Osteoblast (primary cell): ENCODE measurements at regions not wholly inside any gene's neighbourhood (a gene's known extent, or its start where the extent isn't known, plus 50 kb on each side); places are given as distances from the start of the nearest gene placed in this dataset.

Experiments used
- DNase-seq: peaks from one replicate; pipeline ENCODE4 v3.0.0; 2011; ENCODE audit warnings: low spot score, mixed read lengths; ENCODE audit not compliant: insufficient read length; ENCODE audit errors: missing footprints
- H2AFZ ChIP-seq: 2 replicates; pipeline ENCODE4 v1.6.0; 2011; ENCODE audit warnings: mild to moderate bottlenecking, low read length
- H3K27ac ChIP-seq: 2 replicates; pipeline ENCODE4 v1.5.1; 2011; ENCODE audit warnings: mild to moderate bottlenecking, low read depth, low read length, moderate library complexity
- H3K27me3 ChIP-seq: 2 replicates; pipeline ENCODE4 v1.6.0; 2012; ENCODE audit warnings: mild to moderate bottlenecking, control low read depth, inconsistent platforms, low read length, moderate library complexity; ENCODE audit not compliant: insufficient read depth
- H3K36me3 ChIP-seq: 2 replicates; pipeline ENCODE4 v1.5.1; 2011; ENCODE audit warnings: mild to moderate bottlenecking, low read length, control low read depth, moderate library complexity; ENCODE audit not compliant: insufficient read depth
- H3K4me1 ChIP-seq: 2 replicates; pipeline ENCODE4 v1.5.1; 2011; ENCODE audit warnings: mild to moderate bottlenecking, low read length, control low read depth, moderate library complexity; ENCODE audit not compliant: insufficient read depth
- H3K4me2 ChIP-seq: 2 replicates; pipeline ENCODE4 v1.6.0; 2011; ENCODE audit warnings: mild to moderate bottlenecking, low read length; ENCODE audit not compliant: insufficient read depth
- H3K4me3 ChIP-seq: fragments of 200-600 bp; sonication (generic); 3 replicates; pipeline ENCODE4 v1.5.1; 2012; ENCODE audit warnings: mild to moderate bottlenecking, low read length, inconsistent platforms; ENCODE audit not compliant: insufficient read depth
- H3K79me2 ChIP-seq: 2 replicates; pipeline ENCODE4 v1.6.0; 2012; ENCODE audit warnings: mild to moderate bottlenecking, low read length, control low read depth, inconsistent platforms; ENCODE audit not compliant: insufficient read depth
- H3K9me3 ChIP-seq: 2 replicates; pipeline ENCODE4 v1.5.1; 2011; ENCODE audit warnings: low read depth, low read length, control low read depth
- H4K20me1 ChIP-seq: 2 replicates; pipeline ENCODE4 v1.6.0; 2012; ENCODE audit warnings: mild to moderate bottlenecking, low read length, control low read depth; ENCODE audit not compliant: insufficient read depth
- TF ChIP-seq, protein P1 (sequence below): IDR thresholded peaks from 2 replicates; pipeline ENCODE4 v1.5.1; 2011; ENCODE audit warnings: mild to moderate bottlenecking, low read depth, low read length, moderate library complexity; ENCODE audit errors: extremely low read depth

DNA sequence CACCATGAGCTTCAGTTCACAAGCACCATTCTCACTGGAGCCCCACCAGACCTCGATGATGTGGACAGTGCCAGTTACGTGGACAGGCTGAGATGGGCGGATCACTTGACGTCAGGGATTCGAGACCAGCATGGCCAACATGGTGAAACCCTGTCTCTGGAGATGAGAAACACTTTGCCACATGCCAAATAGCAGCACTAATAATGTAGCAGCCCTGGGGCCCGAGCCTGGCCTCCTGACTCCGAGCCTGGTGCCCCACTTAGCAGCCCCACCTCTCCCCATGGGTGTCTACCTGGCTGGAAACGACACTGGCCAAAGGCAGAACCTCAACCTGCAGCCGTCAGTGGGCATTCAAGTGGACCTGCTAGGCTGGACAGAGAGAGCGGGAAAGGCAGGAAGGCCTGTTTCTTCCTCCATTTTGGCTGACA lies 129.1 kb downstream of the TOMM20 start:
- no peaks in the 10 kb centered on the region for H3K79me2 ChIP-seq
- no peak overlapping the region for H3K4me2 ChIP-seq
- H2AFZ ChIP-seq, result no peak overlapping the region
- H4K20me1 ChIP-seq, result no peaks in the 10 kb centered on the region
- H3K4me1 ChIP-seq, result peaks cover 19% of the 10 kb centered on the region
- H3K27me3 ChIP-seq, result no peaks in the 10 kb centered on the region
- no peak overlapping the region for H3K4me3 ChIP-seq
- H3K36me3 ChIP-seq, result no peaks in the 10 kb centered on the region
- H3K9me3 ChIP-seq, result no peaks in the 10 kb centered on the region
- no peak overlapping the region for H3K27ac ChIP-seq
- no peak for DNase-seq
- TF ChIP-seq, protein P1, sequence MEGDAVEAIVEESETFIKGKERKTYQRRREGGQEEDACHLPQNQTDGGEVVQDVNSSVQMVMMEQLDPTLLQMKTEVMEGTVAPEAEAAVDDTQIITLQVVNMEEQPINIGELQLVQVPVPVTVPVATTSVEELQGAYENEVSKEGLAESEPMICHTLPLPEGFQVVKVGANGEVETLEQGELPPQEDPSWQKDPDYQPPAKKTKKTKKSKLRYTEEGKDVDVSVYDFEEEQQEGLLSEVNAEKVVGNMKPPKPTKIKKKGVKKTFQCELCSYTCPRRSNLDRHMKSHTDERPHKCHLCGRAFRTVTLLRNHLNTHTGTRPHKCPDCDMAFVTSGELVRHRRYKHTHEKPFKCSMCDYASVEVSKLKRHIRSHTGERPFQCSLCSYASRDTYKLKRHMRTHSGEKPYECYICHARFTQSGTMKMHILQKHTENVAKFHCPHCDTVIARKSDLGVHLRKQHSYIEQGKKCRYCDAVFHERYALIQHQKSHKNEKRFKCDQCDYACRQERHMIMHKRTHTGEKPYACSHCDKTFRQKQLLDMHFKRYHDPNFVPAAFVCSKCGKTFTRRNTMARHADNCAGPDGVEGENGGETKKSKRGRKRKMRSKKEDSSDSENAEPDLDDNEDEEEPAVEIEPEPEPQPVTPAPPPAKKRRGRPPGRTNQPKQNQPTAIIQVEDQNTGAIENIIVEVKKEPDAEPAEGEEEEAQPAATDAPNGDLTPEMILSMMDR, result no peak

DNA sequence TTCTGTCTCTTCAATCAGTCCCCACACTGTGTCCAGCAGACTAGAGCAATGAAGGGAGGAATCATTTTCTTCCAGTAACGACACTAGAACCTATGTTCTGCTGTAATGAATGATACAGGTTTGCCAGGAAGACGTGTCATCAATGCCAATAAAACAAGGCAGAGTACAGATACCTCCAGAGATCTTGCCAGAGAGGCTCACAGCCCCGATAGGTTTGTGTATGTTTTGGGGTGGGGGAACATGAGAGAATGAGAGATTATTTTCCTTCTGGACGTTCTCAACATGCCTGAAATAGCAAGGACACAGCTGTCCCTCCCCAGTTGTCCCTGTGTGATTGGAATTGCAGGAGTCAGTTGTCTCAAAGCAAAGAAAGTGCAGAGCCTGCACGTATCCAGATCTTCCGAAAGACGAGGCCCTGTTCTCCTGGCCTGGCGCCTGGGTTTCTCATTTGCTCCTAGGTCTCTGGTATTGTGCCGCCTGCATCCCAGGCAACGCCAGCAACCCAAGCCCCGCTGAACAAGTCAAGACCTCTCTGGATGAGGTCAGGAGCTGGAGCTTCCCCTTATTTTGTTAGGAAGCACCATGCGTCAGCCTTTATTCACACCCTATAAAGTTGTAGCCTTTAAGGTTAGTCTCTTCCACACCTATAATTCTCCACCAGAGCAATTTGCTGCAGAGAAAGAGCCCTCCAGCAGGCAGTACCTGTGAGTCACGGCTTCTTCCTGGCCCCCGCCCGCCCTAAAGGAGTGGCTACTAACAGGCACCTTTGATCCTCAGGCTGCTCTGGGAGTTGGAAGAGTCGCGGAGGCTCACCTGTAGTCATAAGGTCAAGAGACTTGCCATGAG lies 130.5 kb downstream of the TOMM20 start:
- Histone ChIP-seq H3K4me2 (peak overlapping the region; percentile 61), H4K20me1 (no peaks in the 10 kb centered on the region), H3K27ac (peak overlapping the region; percentile 98), H2AFZ (peak overlapping the region; percentile 30), H3K79me2 (no peaks in the 10 kb centered on the region), H3K9me3 (no peaks in the 10 kb centered on the region), H3K4me1 (peaks cover 19% of the 10 kb centered on the region), H3K27me3 (no peaks in the 10 kb centered on the region), H3K36me3 (no peaks in the 10 kb centered on the region), H3K4me3 (no peak overlapping the region)
- TF ChIP-seq, protein P1, result no peak
- DNase-seq, result no peak

DNA sequence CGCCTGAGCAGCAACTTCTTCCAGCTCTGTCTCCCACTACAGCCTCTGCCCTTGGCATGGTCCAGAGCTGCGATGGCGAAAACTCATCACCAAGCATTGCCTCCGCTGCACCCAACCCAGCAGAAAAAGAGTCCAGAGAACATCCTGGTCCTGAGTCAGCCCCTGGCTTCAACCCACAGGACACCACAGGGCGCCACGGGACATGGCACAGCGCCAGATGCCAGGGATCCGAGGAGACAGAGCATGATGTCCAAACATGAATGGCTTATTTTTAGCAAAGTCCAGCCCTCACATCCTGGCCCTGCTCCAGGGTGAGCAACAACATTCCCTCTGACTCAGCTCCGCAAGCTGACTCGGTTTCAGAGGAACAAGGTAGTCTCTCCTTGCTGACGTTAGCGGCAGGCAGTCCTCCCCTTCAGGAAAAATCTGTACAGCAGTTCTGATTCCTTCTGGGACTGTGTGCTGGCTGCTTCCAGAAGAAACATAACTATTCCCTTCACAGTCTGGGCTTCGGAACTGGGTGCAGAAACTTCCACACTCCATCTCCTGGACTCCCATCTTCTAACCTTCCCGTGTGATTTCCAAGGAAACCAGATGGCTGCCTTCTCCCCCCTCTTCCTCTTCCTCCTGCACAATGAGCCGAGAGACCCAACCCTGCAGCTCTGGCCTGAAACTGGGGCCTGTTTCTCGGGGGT lies 131.3 kb downstream of the TOMM20 start:
- Histone ChIP-seq H3K4me3 (no peak overlapping the region), H3K36me3 (no peaks in the 10 kb centered on the region), H3K27me3 (no peaks in the 10 kb centered on the region), H3K79me2 (no peaks in the 10 kb centered on the region), H2AFZ (peak overlapping the region; percentile 30), H3K4me2 (peak overlapping the region; percentile 61), H3K27ac (peak overlapping the region; percentile 98), H4K20me1 (no peaks in the 10 kb centered on the region), H3K9me3 (no peaks in the 10 kb centered on the region), H3K4me1 (peaks cover 19% of the 10 kb centered on the region)
- peak; percentile 93 for DNase-seq
- TF ChIP-seq, protein P1, result no peak

DNA sequence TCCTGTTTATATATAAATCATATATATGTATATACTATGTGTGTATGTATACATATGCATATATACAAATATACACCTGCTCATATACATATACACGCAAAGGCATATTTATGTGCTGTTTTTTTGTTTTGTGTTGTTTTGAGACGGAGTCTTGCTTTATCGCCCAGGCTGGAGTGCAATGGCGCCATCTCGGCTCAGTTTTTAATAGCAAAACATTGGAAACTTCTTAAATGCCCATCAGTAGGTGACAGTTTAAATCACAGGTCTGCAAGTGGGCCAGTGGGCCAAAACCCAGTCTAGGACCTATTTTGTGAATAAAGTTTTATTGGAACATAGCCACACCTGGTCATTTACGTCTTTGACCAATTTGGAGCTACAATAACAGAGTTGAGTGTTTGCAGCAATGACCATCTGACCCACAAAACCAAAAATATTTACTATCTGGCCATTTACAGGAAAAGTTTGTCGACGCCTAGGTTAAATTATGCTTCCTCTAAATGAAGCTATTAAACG lies 132.3 kb downstream of the TOMM20 start:
- Histone ChIP-seq H3K4me3 (no peak overlapping the region), H4K20me1 (no peaks in the 10 kb centered on the region), H3K36me3 (no peaks in the 10 kb centered on the region), H3K27ac (peak overlapping the region; percentile 98), H3K4me2 (no peak overlapping the region), H3K9me3 (no peaks in the 10 kb centered on the region), H2AFZ (no peak overlapping the region), H3K27me3 (no peaks in the 10 kb centered on the region), H3K79me2 (no peaks in the 10 kb centered on the region), H3K4me1 (peaks cover 19% of the 10 kb centered on the region)
- TF ChIP-seq, protein P1, result no peak
- DNase-seq, result no peak
